HCT116 (cell line): ENCODE measurements at regions not wholly inside any gene's neighbourhood (a gene's known extent, or its start where the extent isn't known, plus 50 kb on each side); places are given as distances from the start of the nearest gene placed in this dataset.

ENCODE experiments used
- ATAC-seq: fragments of 200-7000 bp; cut with Tn5 transposase; 2 replicates; pipeline ENCODE4 v1.9.1; 2020; ENCODE audit warnings: mild to moderate bottlenecking, moderate library complexity
- BruUV-seq: library from RNA; stranded (reverse); fragments of 400-500 nt; replicated peaks from 2 replicates; lab custom pipeline; 2021; lab: Mats Ljungman, UMichigan
- CTCF ChIA-PET: fragments of 300-600 bp; sonication (Branson Sonifier 250); formaldehyde crosslinking; loops from one replicate; lab custom pipeline; 2021; ENCODE audit warnings: antibody characterized with exemption; lab: Charles Lee
- POLR2A ChIA-PET: fragments of 300-600, 350-600 bp; sonication (Branson Sonifier 250); formaldehyde crosslinking; loops from one replicate; lab custom pipeline; 2021; ENCODE audit warnings: antibody characterized with exemption; lab: Charles Lee
- RAD21 ChIA-PET, 2 experiments: fragments of 300-600 bp; sonication (Branson Sonifier 250); formaldehyde crosslinking; loops; one replicate each; lab custom pipeline; 2023; ENCODE audit warnings: low total read pairs in 2 of 2; ENCODE audit not compliant: uncharacterized antibody in 2 of 2, unreplicated experiment in 2 of 2, low non-redundant PET in 1 of 2; lab: Charles Lee
- DNase-seq: peaks from one replicate; pipeline ENCODE4 v3.0.0-alpha.2; 2010; ENCODE audit warnings: low read depth, low spot score
- H2AFZ ChIP-seq: fragments of 200-600 bp; shearing (Covaris generic), sonication (generic); 2 replicates; pipeline ENCODE4 v1.6.1; 2017; ENCODE audit warnings: low read depth, mixed run types, mixed read lengths, antibody characterized with exemption, low read length; ENCODE audit not compliant: poor library complexity, severe bottlenecking
- H3K27ac ChIP-seq: 2 replicates; pipeline ENCODE4 v1.5.1; 2012; ENCODE audit warnings: low read depth, low read length
- H3K27me3 ChIP-seq: fragments of 200-600 bp; sonication (generic); 2 replicates; pipeline ENCODE4 v1.6.1; 2016; ENCODE audit warnings: mixed run types, low read length, mixed read lengths; ENCODE audit not compliant: insufficient read depth
- H3K36me3 ChIP-seq, 2 experiments: fragments of 200-500 bp in 1 of 2; fragments of 200-600 bp in 1 of 2; sonication (Bioruptor generic) in 1 of 2; sonication (generic) in 1 of 2; 2 replicates each; pipeline versions ENCODE4 v1.5.1 to v1.6.1; 2014 to 2016; ENCODE audit warnings: low read length in 2 of 2, inconsistent platforms in 1 of 2, mixed read lengths in 1 of 2, mixed run types in 1 of 2; ENCODE audit not compliant: insufficient read depth in 2 of 2, control insufficient read depth in 1 of 2
- H3K4me1 ChIP-seq, 2 experiments: fragments of 200-600 bp in 1 of 2; sonication (generic) in 1 of 2; 2 replicates each; pipeline versions ENCODE4 v1.5.1 to v1.6.1; 2012 to 2017; ENCODE audit warnings: low read length in 2 of 2, inconsistent platforms in 1 of 2, mild to moderate bottlenecking in 1 of 2, mixed read lengths in 1 of 2, mixed run types in 1 of 2, moderate library complexity in 1 of 2; ENCODE audit not compliant: insufficient read depth in 2 of 2, control insufficient read depth in 1 of 2
- H3K4me2 ChIP-seq: fragments of 200-600 bp; sonication (generic); 2 replicates; pipeline ENCODE4 v1.6.1; 2017; ENCODE audit warnings: mixed run types, low read length, mixed read lengths
- H3K4me3 ChIP-seq, 2 experiments: fragments of 200-600 bp in 1 of 2; sonication (generic) in 1 of 2; replicated peaks in 1 of 2; 2 replicates each; pipeline ENCODE4 v1.5.1; 2011 to 2016; ENCODE audit warnings: low read length in 2 of 2, control low read depth in 1 of 2, low read depth in 1 of 2, mild to moderate bottlenecking in 1 of 2, mixed read lengths in 1 of 2, mixed run types in 1 of 2
- H3K79me2 ChIP-seq: fragments of 200-600 bp; sonication (generic); 2 replicates; pipeline ENCODE4 v1.6.1; 2017; ENCODE audit warnings: mild to moderate bottlenecking, mixed run types, low read length, moderate library complexity, mixed read lengths; ENCODE audit not compliant: insufficient read depth
- H3K9ac ChIP-seq: fragments of 200-600 bp; sonication (generic); 2 replicates; pipeline ENCODE4 v1.6.1; 2016; ENCODE audit warnings: low read length, mixed read lengths
- H3K9me2 ChIP-seq: fragments of 200-600 bp; sonication (generic), shearing (Covaris generic); 2 replicates; pipeline ENCODE4 v1.6.1; 2017; ENCODE audit warnings: mixed run types, mild to moderate bottlenecking, moderate library complexity; ENCODE audit not compliant: insufficient read depth
- H3K9me3 ChIP-seq, 2 experiments: fragments of 200-500 bp in 1 of 2; fragments of 200-600 bp in 1 of 2; sonication (Bioruptor generic) in 1 of 2; sonication (generic) in 1 of 2; 2 replicates each; pipeline ENCODE4 v1.6.1; 2014 to 2017; ENCODE audit warnings: low read length in 2 of 2, mixed read lengths in 2 of 2, inconsistent platforms in 1 of 2, low read depth in 1 of 2, mild to moderate bottlenecking in 1 of 2, mixed run types in 1 of 2, moderate library complexity in 1 of 2; ENCODE audit not compliant: control insufficient read depth in 1 of 2, insufficient read depth in 1 of 2
- H4K20me1 ChIP-seq: fragments of 200-600 bp; sonication (generic), shearing (Covaris generic); 2 replicates; pipeline ENCODE4 v1.6.1; 2017; ENCODE audit warnings: mixed run types, mild to moderate bottlenecking, moderate library complexity; ENCODE audit not compliant: insufficient read depth
- ATF3 ChIP-seq: IDR thresholded peaks from 2 replicates; pipeline ENCODE4 v1.6.1; 2012
- CBX3 ChIP-seq: IDR thresholded peaks from 2 replicates; pipeline ENCODE4 v1.6.1; 2012; ENCODE audit warnings: low read depth
- CEBPB ChIP-seq: IDR thresholded peaks from 2 replicates; pipeline ENCODE4 v1.6.1; 2012; ENCODE audit warnings: low read depth
- ELF1 ChIP-seq: IDR thresholded peaks from 2 replicates; pipeline ENCODE4 v1.6.1; 2012; ENCODE audit warnings: low read depth, borderline replicate concordance
- EZH2phosphoT487 ChIP-seq: fragments of 200-600 bp; IDR thresholded peaks from 2 replicates; pipeline ENCODE4 v1.6.1; 2018; ENCODE audit warnings: antibody characterized with exemption, borderline replicate concordance
- POLR2AphosphoS5 ChIP-seq: IDR thresholded peaks from 2 replicates; pipeline ENCODE4 v1.6.1; 2011; ENCODE audit warnings: mild to moderate bottlenecking, low read depth, low read length, moderate library complexity
- RAD21 ChIP-seq: IDR thresholded peaks from 2 replicates; pipeline ENCODE4 v1.6.1; 2012; ENCODE audit warnings: low read depth, mild to moderate bottlenecking
- SP1 ChIP-seq: IDR thresholded peaks from 2 replicates; pipeline ENCODE4 v1.6.1; 2012; ENCODE audit warnings: low read depth
- YY1 ChIP-seq: IDR thresholded peaks from 2 replicates; pipeline ENCODE4 v1.6.1; 2011; ENCODE audit warnings: low read length, low read depth, moderate library complexity, mild to moderate bottlenecking; ENCODE audit not compliant: insufficient replicate concordance; ENCODE audit errors: extremely low read depth
- ZBTB33 ChIP-seq: IDR thresholded peaks from 2 replicates; pipeline ENCODE4 v1.6.1; 2011; ENCODE audit warnings: mild to moderate bottlenecking, low read length, moderate library complexity; ENCODE audit not compliant: insufficient replicate concordance; ENCODE audit errors: extremely low read depth
- intact Hi-C: fragments of 100-400 bp; cut with micrococcal nuclease; formaldehyde crosslinking; loops from 2 replicates; pipeline ENCODE4 v1.10.0; 2022
- TF ChIP-seq, protein P1 (sequence below), 3 experiments: fragments of 200-600 bp in 1 of 3; sonication (generic) in 1 of 3; IDR thresholded peaks in 2 of 3; conservative IDR thresholded peaks in 1 of 3; 2 replicates each; pipeline ENCODE4 v1.5.1; 2012 to 2017; ENCODE audit warnings: low read depth in 2 of 3, low read length in 2 of 3, antibody characterized with exemption in 1 of 3, borderline replicate concordance in 1 of 3, control low read depth in 1 of 3, mild to moderate bottlenecking in 1 of 3, mixed read lengths in 1 of 3, mixed run types in 1 of 3, moderate library complexity in 1 of 3; ENCODE audit not compliant: insufficient read depth in 1 of 3

DNA sequence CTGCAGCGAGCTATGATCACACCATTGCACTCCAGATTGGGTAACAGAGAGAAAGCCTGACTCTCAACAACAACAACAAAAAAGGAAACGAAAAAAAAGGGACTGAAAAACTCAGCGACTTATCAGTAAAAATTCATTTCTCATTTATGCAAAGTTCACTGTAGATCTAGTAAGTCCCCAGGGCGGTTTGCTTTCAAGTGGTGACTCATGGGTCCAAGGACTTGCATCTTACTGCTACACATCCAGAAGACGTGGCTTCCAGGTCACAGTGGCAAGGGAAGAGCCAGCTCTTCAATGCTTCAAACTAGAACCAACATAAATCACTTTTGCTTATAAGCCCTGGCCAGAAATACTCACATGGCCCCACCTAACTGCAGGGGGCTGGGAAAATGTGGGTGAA, 178.3 kb upstream of the AUTS2 start:
- ChIA-PET RAD21 (no interaction called here), CTCF (no interaction called here), POLR2A (no interaction called here)
- H3K4me2 ChIP-seq: no peak overlapping the region
- no peak overlapping the region for H3K27ac ChIP-seq
- no peak overlapping the region for H2AFZ ChIP-seq
- H3K27me3 ChIP-seq: no peaks in the 10 kb centered on the region
- ATAC-seq (no peak), DNase-seq (no peak)
- H3K4me1 ChIP-seq: no peaks in the 10 kb centered on the region
- no peak overlapping the region for H3K9ac ChIP-seq
- no peaks in the 10 kb centered on the region for H3K9me2 ChIP-seq
- no peaks in the 10 kb centered on the region for H3K79me2 ChIP-seq
- H3K4me3 ChIP-seq: no peak overlapping the region
- no peaks in the 10 kb centered on the region for H4K20me1 ChIP-seq
- peaks cover 4 to 7% of the 10 kb centered on the region in 2 experiments; a peak in 2 of 4 replicates for H3K9me3 ChIP-seq
- BruUV-seq: no TSS peak
- H3K36me3 ChIP-seq: no peaks in the 10 kb centered on the region
- TF ChIP-seq ZBTB33: no peak
- TF ChIP-seq POLR2AphosphoS5: no peak
- no peak for TF ChIP-seq ELF1
- no peak for TF ChIP-seq ATF3
- TF ChIP-seq YY1: no peak
- TF ChIP-seq SP1: no peak
- TF ChIP-seq CEBPB: no peak
- TF ChIP-seq CBX3: no peak
- no peak for TF ChIP-seq EZH2phosphoT487
- TF ChIP-seq, protein P1, sequence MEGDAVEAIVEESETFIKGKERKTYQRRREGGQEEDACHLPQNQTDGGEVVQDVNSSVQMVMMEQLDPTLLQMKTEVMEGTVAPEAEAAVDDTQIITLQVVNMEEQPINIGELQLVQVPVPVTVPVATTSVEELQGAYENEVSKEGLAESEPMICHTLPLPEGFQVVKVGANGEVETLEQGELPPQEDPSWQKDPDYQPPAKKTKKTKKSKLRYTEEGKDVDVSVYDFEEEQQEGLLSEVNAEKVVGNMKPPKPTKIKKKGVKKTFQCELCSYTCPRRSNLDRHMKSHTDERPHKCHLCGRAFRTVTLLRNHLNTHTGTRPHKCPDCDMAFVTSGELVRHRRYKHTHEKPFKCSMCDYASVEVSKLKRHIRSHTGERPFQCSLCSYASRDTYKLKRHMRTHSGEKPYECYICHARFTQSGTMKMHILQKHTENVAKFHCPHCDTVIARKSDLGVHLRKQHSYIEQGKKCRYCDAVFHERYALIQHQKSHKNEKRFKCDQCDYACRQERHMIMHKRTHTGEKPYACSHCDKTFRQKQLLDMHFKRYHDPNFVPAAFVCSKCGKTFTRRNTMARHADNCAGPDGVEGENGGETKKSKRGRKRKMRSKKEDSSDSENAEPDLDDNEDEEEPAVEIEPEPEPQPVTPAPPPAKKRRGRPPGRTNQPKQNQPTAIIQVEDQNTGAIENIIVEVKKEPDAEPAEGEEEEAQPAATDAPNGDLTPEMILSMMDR (IDR thresholded peaks at IDR 0.05 in 2 of 3, conservative IDR thresholded peaks at IDR 0.05 in 1 of 3; ENCODE audit: borderline replicate concordance in 1 of 3, insufficient read depth in 1 of 3, low read depth in 2 of 3, low read length in 2 of 3): no peak
- TF ChIP-seq RAD21: no peak
- intact Hi-C loops: no loop called here
